ENCODE measurements at regions not wholly inside any gene's neighbourhood (a gene's known extent, or its start where the extent isn't known, plus 50 kb on each side); places are given as distances from the start of the nearest gene placed in this dataset.
A peak's percentile ranks its signal among the peaks of the same experiment; 100 is the strongest.

DNA sequence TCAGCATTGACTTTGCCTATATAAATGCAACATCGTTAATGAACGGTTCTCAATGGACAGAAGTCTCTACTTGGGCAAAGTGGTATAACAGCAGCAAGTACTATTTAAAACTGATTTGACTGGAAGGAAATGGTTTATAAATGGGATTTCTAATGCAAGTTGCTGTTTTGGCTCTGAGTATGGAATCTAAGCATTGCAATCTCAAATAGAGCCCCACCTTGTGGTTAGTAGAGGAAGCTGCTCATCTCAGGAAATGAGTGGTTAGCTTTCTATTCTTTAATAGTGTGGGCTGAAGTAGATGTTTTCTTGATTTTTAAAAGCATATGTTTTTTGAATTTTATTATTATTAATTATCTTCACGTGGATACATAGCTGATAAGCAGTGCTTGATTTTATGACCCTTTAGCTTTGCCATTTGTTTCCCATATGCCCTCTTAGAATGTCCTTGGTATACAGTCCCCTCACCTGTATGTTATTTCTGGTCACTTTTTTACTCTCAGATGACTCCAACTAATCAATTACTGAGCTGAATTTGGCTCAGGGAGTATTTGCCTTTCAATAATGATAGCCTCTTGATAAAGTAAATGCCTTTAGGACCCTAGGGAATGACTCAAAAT is 67.1 kb downstream of the OXSM start:
- H3K27me3 ChIP-seq (replicated peaks in 1 of 2; ENCODE audit: control insufficient read depth in 2 of 2, insufficient read depth in 2 of 2, low read length in 1 of 2) = peaks cover 0 to 2% of the 10 kb centered on the region in 2 experiments; a peak in 1 of 4 replicates
- H3K4me1 ChIP-seq (ENCODE audit: control insufficient read depth, insufficient read depth, low read length) = no peaks in the 10 kb centered on the region
- ATAC-seq = peak; percentile 95
- H3K4me2 ChIP-seq (ENCODE audit: control insufficient read depth, insufficient read depth) = no peak overlapping the region
- ChIA-PET SMC1A (ENCODE audit: uncharacterized antibody, unreplicated experiment) (interaction anchor here (0.7 to 9.8 kb wide), 18 partner anchors 8 to 225 kb away, joined by 3 to 121 read pairs (median 4); partner anchors contain the start of gene OXSM), RAD21 (ENCODE audit: unreplicated experiment) (interaction anchor here (0.6 to 5.1 kb wide), 10 partner anchors 10 to 208 kb away, joined by 3 to 54 read pairs (median 3); no protein-coding TSS in a partner anchor), CTCF (interaction anchor here (0.7 to 7.4 kb wide), 37 partner anchors 8 to 231 kb away, joined by 3 to 136 read pairs (median 5); partner anchors contain the start of gene NGLY1), POLR2A (interaction anchor here (1.5 kb wide), 1 partner anchor 191 kb away, joined by 3 read pairs; no protein-coding TSS in a partner anchor)
- H3K4me3 ChIP-seq = no peak overlapping the region
- no peak for DNase-seq (ENCODE audit: low read depth, low spot score)
- 67% methylated on average over 3 of the region's 3 CpGs for WGBS (ENCODE audit: insufficient coverage, insufficient replicate concordance, low lambda C conversion rate, missing lambda C conversion rate)
- no peak overlapping the region for H2AFZ ChIP-seq (ENCODE audit: control insufficient read depth, low read depth, low read length)
- no peaks in the 10 kb centered on the region for H3K36me3 ChIP-seq (ENCODE audit: control insufficient read depth in 2 of 2, insufficient read depth in 2 of 2, low read length in 1 of 2)
- no peaks in the 10 kb centered on the region for H3K79me2 ChIP-seq (ENCODE audit: control insufficient read depth, insufficient read depth, low read length)
- BruUV-seq (replicated peaks) = no TSS peak
- in situ Hi-C loops (cut with MboI) = loop anchor here (5.0 kb wide), 1 partner anchor 205 kb away; no protein-coding TSS in a partner anchor
- intact Hi-C loops (cut with micrococcal nuclease; ENCODE audit: unreplicated experiment) = loop anchor here (1.0 to 5.0 kb wide), 2 partner anchors 40 to 209 kb away; no protein-coding TSS in a partner anchor
- H3K9me3 ChIP-seq (replicated peaks; ENCODE audit: control insufficient read depth, insufficient read depth, low read length) = no peaks in the 10 kb centered on the region
- FAIRE-seq = peak; percentile 31
- H3K9ac ChIP-seq (ENCODE audit: control insufficient read depth, insufficient read depth, low read length) = no peak overlapping the region
- no peak overlapping the region for H3K27ac ChIP-seq (ENCODE audit: control insufficient read depth, insufficient read depth)
- H4K20me1 ChIP-seq (ENCODE audit: control insufficient read depth, insufficient read depth) = no peaks in the 10 kb centered on the region
- peak; percentile 32; the same call in 1 of the 2 replicates for TF ChIP-seq RB1 (IDR thresholded peaks at IDR 0.05; ENCODE audit: borderline replicate concordance)
- TF ChIP-seq, protein P1, sequence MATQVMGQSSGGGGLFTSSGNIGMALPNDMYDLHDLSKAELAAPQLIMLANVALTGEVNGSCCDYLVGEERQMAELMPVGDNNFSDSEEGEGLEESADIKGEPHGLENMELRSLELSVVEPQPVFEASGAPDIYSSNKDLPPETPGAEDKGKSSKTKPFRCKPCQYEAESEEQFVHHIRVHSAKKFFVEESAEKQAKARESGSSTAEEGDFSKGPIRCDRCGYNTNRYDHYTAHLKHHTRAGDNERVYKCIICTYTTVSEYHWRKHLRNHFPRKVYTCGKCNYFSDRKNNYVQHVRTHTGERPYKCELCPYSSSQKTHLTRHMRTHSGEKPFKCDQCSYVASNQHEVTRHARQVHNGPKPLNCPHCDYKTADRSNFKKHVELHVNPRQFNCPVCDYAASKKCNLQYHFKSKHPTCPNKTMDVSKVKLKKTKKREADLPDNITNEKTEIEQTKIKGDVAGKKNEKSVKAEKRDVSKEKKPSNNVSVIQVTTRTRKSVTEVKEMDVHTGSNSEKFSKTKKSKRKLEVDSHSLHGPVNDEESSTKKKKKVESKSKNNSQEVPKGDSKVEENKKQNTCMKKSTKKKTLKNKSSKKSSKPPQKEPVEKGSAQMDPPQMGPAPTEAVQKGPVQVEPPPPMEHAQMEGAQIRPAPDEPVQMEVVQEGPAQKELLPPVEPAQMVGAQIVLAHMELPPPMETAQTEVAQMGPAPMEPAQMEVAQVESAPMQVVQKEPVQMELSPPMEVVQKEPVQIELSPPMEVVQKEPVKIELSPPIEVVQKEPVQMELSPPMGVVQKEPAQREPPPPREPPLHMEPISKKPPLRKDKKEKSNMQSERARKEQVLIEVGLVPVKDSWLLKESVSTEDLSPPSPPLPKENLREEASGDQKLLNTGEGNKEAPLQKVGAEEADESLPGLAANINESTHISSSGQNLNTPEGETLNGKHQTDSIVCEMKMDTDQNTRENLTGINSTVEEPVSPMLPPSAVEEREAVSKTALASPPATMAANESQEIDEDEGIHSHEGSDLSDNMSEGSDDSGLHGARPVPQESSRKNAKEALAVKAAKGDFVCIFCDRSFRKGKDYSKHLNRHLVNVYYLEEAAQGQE (IDR thresholded peaks at IDR 0.05; ENCODE audit: low read depth, low read length) = no peak
- TF ChIP-seq, protein P2, sequence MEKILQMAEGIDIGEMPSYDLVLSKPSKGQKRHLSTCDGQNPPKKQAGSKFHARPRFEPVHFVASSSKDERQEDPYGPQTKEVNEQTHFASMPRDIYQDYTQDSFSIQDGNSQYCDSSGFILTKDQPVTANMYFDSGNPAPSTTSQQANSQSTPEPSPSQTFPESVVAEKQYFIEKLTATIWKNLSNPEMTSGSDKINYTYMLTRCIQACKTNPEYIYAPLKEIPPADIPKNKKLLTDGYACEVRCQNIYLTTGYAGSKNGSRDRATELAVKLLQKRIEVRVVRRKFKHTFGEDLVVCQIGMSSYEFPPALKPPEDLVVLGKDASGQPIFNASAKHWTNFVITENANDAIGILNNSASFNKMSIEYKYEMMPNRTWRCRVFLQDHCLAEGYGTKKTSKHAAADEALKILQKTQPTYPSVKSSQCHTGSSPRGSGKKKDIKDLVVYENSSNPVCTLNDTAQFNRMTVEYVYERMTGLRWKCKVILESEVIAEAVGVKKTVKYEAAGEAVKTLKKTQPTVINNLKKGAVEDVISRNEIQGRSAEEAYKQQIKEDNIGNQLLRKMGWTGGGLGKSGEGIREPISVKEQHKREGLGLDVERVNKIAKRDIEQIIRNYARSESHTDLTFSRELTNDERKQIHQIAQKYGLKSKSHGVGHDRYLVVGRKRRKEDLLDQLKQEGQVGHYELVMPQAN (conservative IDR thresholded peaks at IDR 0.05) = no peak
- peak; percentile 59 for TF ChIP-seq RUNX3 (IDR thresholded peaks at IDR 0.05; ENCODE audit: low read length)
- TF ChIP-seq, protein P3, sequence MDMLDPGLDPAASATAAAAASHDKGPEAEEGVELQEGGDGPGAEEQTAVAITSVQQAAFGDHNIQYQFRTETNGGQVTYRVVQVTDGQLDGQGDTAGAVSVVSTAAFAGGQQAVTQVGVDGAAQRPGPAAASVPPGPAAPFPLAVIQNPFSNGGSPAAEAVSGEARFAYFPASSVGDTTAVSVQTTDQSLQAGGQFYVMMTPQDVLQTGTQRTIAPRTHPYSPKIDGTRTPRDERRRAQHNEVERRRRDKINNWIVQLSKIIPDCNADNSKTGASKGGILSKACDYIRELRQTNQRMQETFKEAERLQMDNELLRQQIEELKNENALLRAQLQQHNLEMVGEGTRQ (IDR thresholded peaks at IDR 0.05; ENCODE audit: borderline replicate concordance, low read depth, low read length) = no peak
- TF ChIP-seq CBX5 (IDR thresholded peaks at IDR 0.05; ENCODE audit: low read depth) = no peak
- TF ChIP-seq, protein P4, sequence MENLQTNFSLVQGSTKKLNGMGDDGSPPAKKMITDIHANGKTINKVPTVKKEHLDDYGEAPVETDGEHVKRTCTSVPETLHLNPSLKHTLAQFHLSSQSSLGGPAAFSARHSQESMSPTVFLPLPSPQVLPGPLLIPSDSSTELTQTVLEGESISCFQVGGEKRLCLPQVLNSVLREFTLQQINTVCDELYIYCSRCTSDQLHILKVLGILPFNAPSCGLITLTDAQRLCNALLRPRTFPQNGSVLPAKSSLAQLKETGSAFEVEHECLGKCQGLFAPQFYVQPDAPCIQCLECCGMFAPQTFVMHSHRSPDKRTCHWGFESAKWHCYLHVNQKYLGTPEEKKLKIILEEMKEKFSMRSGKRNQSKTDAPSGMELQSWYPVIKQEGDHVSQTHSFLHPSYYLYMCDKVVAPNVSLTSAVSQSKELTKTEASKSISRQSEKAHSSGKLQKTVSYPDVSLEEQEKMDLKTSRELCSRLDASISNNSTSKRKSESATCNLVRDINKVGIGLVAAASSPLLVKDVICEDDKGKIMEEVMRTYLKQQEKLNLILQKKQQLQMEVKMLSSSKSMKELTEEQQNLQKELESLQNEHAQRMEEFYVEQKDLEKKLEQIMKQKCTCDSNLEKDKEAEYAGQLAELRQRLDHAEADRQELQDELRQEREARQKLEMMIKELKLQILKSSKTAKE (IDR thresholded peaks at IDR 0.05; ENCODE audit: low read depth, poor library complexity, severe bottlenecking) = peak; percentile 38
- no peak for TF ChIP-seq NFYA (IDR thresholded peaks at IDR 0.05; ENCODE audit: borderline replicate concordance, low read depth, low read length)
- TF ChIP-seq, protein P5, sequence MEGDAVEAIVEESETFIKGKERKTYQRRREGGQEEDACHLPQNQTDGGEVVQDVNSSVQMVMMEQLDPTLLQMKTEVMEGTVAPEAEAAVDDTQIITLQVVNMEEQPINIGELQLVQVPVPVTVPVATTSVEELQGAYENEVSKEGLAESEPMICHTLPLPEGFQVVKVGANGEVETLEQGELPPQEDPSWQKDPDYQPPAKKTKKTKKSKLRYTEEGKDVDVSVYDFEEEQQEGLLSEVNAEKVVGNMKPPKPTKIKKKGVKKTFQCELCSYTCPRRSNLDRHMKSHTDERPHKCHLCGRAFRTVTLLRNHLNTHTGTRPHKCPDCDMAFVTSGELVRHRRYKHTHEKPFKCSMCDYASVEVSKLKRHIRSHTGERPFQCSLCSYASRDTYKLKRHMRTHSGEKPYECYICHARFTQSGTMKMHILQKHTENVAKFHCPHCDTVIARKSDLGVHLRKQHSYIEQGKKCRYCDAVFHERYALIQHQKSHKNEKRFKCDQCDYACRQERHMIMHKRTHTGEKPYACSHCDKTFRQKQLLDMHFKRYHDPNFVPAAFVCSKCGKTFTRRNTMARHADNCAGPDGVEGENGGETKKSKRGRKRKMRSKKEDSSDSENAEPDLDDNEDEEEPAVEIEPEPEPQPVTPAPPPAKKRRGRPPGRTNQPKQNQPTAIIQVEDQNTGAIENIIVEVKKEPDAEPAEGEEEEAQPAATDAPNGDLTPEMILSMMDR (IDR thresholded peaks at IDR 0.05 in 2 of 3, conservative IDR thresholded peaks at IDR 0.05 in 1 of 3; ENCODE audit: control insufficient read depth in 2 of 3, extremely low read depth in 1 of 3, insufficient read depth in 1 of 3, low read depth in 3 of 3, low read length in 3 of 3) = peak; percentile 60 to 74 (median 66)
